ENCODE measurements at regions not wholly inside any gene's neighbourhood (a gene's known extent, or its start where the extent isn't known, plus 50 kb on each side); places are given as distances from the start of the nearest gene placed in this dataset.

DNA sequence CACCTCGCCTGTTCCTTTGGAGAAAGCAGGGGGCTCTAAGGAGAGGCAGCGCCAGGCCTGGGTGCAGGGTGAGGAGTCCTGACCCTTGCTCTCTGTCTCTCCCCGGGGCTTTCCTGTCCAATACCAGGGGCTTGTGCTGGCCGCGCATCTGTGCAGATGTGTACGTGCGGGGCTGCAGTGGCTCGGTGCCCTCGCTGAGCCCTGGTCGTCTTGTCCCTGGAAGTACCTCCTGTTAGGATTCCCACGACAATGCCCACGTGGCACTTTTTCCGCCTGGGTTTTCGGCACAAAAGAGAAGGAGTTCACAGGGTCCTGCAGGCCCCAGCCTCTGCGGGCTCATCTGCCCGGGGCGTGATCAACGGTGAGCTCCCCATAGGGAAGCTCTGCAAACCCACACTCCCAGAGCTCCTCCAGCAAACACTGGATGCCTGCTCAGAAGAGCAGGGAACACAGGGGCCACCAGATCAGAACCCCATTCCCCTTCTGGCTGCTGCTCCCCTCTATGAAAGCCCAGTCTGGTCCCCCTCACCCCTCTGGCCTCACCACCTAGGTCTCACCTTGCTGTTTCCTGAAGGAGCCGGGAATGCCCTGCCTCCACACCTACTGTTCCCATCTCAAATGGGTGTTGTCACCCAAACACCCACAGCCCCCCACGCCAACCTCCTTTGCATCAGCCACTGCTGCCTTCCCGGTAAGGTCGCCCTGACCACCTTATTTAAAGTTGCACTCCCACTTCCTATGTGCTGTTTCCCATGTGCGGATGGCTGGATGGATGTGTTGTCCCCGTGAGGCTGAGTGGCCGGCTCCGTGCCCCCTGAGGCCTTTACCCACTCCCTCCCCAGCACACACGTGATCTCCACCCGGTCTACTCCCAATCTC lies 62.6 kb upstream of the PRR20G start:
- DNase-seq (ENCODE audit: low spot score), result peak; percentile 46

DNA sequence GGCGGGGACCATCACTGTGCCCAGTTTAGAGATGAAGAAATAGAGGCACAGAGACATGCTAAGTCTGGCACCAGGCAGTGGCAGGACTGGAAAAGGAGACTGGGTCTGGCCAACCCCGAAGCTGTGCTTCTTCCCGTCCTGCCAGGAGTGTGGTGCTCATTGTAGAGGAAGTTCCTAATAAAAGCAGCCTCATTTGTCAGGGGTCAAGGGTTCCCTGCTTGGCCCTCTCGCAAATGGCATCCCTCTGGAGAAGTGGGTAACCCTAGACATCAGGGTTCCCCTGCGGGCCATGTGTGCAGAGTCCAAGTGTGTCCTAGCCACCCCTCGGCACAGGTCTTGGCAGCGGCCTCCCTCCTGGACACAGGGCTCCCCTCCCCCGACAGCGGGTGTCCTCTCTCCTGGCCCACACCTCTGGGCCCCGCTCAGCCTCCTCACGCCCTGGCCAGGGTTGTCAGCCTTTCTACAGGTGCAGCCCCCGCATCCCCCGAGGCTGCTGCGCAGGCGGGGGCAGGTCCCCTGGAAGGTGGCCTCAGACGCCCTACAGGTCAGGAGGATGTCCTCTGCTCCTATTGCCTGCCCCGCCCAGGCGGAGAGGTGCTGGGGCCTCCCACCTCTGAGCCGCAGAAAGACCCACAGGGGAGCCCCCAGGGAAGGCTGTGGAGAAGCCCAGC lies 61.8 kb upstream of the PRR20G start:
- DNase-seq (ENCODE audit: low spot score), result peak; percentile 28

DNA sequence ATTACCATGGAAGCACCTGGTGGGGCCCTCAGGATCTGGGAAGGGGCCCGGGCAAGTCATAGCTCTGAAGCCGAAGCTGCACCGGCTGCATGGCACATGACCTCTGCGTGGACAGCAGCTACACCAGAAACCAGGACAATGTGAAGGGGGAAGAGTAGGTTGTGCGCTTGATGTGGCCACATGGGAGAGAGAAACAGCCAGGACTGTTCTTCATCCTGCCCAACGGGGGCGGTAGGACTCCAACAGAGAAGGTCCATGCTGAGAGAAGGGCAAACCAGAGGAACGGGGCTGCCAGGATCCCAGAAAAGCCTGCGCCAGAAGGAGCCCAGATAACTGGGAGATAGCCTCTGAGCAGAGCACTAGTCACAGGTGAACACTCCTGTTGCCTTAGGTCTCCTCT lies 54.9 kb upstream of the PRR20G start:
- peak; percentile 8 for DNase-seq (ENCODE audit: low spot score)

DNA sequence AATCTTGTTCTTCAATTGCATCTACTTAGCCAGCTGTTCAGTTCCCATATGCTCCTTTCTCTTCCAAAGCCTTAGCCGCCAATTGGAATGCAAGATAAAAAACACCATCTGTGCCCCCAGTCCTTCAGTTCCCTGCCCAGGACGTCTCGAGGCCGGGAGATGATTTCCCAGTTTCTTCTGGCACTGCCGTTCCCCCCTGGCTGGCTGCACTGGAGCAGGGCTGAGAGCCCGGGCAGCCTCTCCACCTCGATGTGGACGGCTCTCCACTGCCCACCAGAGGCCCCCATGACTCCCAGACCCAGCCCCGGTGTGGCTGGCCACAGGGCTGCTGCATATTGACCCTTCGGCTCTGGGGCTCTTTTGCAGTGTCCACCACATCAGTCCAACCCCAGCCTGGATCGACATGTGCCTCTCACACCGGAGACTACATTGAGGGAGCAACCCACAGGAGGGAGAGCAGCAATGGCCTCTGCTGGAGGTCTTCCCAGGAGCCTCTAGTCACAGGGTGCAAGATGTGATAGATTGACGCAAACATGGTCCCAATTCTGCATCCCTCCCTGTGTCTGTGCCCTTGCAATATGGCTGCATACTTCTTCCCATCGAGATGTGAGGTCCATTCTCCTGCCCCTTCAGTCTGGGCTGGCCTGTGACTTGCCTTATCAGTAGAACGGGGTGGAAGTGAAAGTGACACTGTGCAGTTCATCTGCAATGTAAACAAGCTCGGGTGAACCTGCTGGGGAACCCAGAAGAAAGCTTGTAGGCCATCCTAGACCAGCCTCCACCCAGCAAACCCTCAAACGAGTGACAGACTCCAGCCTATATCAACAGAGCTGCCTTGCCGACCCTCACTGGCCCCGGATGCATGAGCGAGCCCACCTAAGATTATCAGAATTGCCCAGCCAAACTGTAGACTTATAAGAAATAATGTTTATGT lies 52.3 kb upstream of the PRR20G start:
- peak; percentile 50 for DNase-seq (ENCODE audit: low spot score)

DNA sequence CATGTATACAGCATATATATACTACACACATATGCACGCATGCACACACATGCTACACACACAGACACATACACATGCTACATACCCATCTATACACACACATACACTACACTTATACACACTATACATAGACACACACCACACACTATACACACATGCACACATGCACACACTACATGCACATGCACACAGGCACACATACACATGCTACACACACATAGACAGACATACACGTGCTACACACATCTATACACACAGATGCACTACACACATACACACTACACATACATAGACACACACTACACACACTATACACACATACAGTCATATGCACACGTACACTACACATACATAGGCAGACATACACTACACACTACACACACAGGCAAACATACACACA lies 51.2 kb upstream of the PRR20G start:
- DNase-seq (ENCODE audit: low spot score), result peak; percentile 3

DNA sequence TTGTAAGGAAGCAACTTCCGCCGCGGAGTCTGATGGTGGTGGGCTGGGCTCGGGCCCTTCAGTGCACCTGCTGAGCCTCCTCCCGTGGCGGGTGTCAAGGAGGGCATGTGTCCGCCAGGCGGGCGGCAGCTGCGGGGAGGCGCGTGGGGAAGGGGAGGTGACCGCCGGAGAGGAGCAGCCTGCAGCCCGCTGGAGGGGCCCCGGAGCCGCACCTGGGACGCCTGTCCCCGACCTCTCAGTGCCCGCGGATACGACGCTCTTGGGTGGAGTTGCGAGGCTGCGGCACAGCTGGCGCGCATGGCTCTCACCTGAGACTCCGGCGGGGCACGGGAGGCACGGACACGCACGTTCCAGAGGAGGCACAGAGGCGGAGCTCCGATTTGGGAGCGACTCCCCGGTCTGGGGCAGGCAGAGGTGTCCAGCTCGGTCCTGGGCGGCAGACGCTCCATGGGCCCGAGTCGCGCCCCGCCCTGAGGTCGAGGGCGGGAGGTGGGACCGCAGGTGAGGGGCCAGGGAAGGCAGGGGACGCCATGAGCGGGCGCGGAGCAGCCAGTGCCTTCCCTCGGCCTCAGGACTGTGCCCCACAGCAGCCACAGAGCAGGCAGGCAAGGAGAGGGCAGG lies 50.2 kb upstream of the PRR20G start:
- DNase-seq (ENCODE audit: low spot score), result peak; percentile 51
